ENCODE measurements at regions not wholly inside any gene's neighbourhood (a gene's known extent, or its start where the extent isn't known, plus 50 kb on each side); places are given as distances from the start of the nearest gene placed in this dataset.
"Not testable (repeated sequence)": the region's sequence is repeated elsewhere in the genome, so short reads cannot be mapped to it uniquely, and the experiment has no call there.

GRCh38 chrX:51151734-51152133 lies 180.9 kb upstream of the NUDT10 start:
- no peak for DNase-seq (ENCODE audit: low spot score)

DNA sequence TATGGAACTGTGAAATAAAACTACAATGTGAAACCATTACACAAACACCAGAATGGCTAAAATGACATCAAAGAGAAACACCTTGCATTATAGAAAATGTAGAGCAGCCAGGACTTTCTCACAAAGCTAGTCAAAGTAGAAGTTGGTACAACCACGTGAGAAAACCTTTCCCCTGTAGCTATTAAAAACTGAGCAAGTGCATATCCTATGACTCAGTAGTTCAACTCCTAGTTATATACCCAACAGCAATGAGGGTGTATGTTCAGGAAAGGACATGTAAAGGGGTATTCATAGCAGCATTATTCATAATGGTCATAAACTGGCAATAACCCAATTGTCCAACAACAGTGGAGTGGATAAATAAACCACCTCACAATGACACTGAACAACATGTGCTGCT lies 177.5 kb upstream of the NUDT10 start:
- no peak for DNase-seq (ENCODE audit: low spot score)

DNA sequence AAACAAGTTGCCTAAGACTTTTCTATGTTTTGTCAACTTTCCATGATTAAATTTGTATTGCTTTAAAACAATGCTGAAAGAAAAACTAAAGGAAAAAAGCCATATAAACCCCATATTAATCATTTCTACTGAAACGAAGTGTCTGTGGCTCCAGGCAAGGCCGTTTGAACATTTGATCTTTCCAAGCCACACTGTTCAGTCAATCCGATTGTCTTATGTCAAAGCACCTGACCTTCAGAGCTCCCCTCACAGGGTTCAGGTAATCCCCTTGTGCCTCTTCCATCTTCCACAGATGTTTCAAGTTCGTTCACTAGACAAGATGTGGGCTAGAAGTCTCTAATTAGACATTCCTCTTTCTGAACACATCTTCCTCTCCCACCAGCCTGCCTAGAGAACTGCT lies 177.1 kb upstream of the NUDT10 start:
- no peak for DNase-seq (ENCODE audit: low spot score)

DNA sequence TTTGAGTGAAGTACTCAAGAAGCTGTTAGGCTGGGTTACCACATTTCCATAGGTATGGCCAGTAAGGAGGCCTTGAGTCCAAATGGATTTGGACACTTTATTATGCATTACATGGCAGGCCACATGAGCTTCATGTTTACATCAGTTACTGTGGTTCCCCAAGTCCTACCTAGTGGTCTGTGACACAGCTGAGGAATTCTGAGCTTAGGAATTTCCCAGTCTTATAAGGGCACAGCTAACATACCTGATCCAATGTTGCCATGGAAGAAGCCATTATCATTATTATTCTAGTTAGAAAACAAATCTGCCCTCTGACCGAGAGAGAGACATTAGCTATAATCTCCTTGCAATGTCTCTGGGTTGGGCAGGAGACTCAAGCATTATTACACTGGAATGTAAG lies 174.4 kb upstream of the NUDT10 start:
- no peak for DNase-seq (ENCODE audit: low spot score)

- DNase-seq (ENCODE audit: low spot score), result not testable (repeated sequence)
Measured at GRCh38 chrX:51159378-51159777, 173.2 kb upstream of the NUDT10 start.

GRCh38 chrX:51163730-51164129 lies 168.9 kb upstream of the NUDT10 start:
- DNase-seq (ENCODE audit: low spot score), result no peak

GRCh38 chrX:51178356-51178900 lies 154.2 kb upstream of the NUDT10 start:
- DNase-seq (ENCODE audit: low spot score), result not testable (repeated sequence)

- DNase-seq (ENCODE audit: low spot score), result not testable (repeated sequence)
Measured at GRCh38 chrX:51179805-51180204, 152.8 kb upstream of the NUDT10 start.

GRCh38 chrX:51182545-51182944 lies 150.1 kb upstream of the NUDT10 start:
- no peak for DNase-seq (ENCODE audit: low spot score)

DNA sequence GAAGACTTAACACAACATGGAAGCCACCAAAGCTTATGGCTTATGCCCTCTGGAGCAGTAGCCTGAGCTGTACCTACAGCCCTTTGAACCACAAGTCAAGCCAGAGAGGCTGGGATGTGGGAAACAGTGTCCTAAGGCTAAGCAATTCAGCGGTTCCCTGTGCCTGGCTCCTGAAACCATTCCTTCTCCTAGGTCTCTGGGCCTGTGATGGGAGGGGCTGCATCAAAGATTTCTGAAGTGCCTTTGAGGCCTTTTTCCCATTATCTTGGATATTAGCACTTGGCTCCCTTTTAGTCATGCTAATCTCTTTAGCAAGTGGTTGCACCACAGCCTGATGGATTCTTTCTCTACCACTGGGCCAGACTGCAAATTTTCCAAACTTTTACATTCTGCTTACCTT lies 140.5 kb upstream of the NUDT10 start:
- DNase-seq (ENCODE audit: low spot score), result no peak

DNA sequence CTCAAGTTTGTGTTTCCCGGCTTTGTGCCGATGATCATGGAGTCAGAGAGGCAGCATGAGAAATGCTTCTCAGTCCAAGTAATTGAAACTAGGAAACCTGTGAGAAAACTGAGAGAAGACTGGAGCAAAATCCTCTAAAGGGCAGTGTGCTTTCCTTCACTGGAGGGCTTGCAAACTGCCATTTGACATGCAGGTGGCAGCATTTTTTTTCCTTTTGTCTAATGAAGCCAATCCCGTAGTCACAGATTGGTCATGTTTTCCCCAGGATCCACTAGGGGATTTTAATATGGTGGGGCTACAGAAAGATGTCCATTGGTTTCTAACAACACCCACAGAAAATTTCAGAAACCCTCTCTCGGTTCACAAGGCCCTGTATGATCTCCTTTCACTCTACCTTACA lies 117.4 kb upstream of the NUDT10 start:
- DNase-seq (ENCODE audit: low spot score), result no peak

DNA sequence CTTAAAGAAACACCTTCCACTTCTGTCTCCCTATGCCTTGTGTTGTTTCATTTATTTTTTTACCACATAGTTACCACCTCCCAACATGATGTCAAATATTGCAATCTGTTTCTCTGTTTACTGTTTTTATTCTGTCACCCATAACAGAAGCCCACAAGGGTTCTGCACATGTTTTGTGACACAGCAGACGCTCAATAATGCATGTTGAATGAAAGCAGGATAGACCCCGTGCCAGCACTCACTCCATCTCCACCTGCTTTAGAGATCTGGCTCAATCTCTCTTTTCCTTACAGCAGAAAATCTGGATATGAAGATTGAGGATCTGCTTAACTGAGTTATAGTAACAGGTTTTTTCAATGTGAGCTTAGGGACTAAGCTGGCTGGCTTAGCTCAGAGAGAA lies 116.8 kb upstream of the NUDT10 start:
- no peak for DNase-seq (ENCODE audit: low spot score)

DNA sequence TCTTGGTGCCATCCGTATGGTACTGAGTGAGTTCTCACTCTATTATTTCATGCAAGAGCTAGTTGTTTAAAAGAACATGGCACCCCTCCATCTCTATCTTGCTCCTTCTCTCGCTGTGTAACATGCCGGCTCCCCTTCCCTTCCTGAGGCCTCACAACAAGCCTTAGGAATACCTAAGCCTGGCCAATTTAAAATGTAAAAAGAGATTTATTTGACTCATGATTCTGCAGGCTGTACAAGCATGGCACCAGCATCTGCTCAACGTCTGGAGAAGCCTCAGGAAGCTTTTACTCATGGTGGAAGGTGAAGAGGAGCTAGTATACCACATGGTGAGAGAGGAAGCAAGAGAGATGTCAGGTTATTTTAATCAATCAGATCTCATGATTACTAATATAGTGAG lies 90.4 kb upstream of the NUDT10 start:
- no peak for DNase-seq (ENCODE audit: low spot score)

- no peak for DNase-seq (ENCODE audit: low spot score)
Measured at GRCh38 chrX:51257490-51257889, 75.1 kb upstream of the NUDT10 start.

DNA sequence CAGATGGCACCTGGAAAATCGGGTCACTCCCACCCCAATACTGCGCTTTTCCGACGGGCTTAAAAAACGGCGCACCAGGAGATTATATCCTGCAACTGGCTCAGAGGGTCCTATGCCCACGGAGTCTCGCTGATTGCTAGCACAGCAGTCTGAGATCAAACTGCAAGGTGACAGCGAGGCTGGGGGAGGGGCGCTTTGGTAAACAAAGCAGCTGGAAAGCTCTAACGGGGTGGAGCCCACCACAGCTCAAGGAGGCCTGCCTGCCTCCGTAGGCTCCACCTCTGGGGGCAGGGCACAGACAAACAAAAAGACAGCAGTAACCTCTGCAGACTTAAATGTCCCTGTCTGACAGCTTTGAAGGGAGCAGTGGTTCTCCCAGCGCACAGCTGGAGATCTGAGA lies 70.4 kb upstream of the NUDT10 start:
- not testable (repeated sequence) for DNase-seq (ENCODE audit: low spot score)

DNA sequence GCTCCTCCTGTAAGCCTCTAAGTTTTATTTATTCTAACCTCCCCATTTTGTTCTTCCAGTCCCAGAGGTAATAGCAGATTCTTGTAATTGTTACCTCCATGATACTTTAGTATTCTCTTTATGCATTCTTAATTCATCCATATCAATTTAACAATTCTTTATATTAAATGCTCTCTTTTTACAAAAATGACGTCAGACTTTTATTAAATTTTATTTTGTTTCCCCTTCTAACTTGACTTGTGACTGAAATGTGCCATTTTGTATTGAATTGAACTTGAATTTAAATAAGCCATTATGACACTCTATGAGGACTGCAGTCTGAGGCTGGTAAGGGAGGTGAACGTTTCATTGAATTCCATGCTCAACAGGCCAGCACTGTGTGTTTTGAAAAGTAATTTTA lies 60.0 kb upstream of the NUDT10 start:
- no peak for DNase-seq (ENCODE audit: low spot score)

DNA sequence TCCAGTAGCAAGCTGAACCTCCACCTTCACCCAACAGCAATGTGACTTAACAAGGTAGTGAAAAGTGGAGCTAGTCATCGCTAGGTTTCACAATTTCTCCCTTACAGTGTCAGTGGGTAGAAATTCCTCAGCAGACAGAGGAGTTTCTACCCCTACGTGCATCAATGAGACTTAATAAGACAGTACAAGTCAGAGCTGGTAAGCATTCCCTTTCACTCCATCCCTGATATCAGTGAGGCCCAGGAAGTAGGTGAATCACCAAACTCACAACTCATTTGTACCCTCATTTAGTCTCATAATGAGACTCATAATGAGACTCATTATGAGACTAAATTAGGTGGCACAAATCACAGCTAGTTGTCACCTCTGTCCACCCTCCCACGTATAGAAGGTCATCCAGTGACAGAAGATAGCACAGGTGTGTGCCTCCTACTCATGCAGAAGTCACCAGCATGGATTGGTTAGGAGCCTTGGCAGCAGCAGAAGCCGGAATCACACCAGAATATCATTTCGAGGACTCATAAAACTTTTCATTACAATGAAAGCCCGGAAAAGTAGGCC lies 50.8 kb upstream of the NUDT10 start:
- DNase-seq (ENCODE audit: low spot score), result no peak
